ENCODE measurements at regions not wholly inside any gene's neighbourhood (a gene's known extent, or its start where the extent isn't known, plus 50 kb on each side); places are given as distances from the start of the nearest gene placed in this dataset.

GRCh38 chr2:18169121-18169892 lies 290.8 kb downstream of the KCNS3 start:
- no peak overlapping the region for H3K4me3 ChIP-seq (replicated peaks in 1 of 3; ENCODE audit: insufficient read depth in 1 of 3, low read depth in 1 of 3, low read length in 3 of 3)
- BruUV-seq (replicated peaks) = no TSS peak
- intact Hi-C loops (cut with micrococcal nuclease) (no loop called here), dilution Hi-C loops (cut with MboI; ENCODE audit: extremely low pct_ligation_motif_present, low sequenced_read_pairs) (no loop called here)
- H3K79me2 ChIP-seq (ENCODE audit: control insufficient read depth, insufficient read depth, low read length) = no peaks in the 10 kb centered on the region
- TF ChIP-seq JUN (IDR thresholded peaks at IDR 0.05; ENCODE audit: borderline replicate concordance, insufficient read depth, insufficient read length, low read depth) (no peak), POLR2A (IDR thresholded peaks at IDR 0.05; ENCODE audit: low read depth, low read length) (no peak), MYC (IDR thresholded peaks at IDR 0.05; ENCODE audit: low read depth, low read length) (no peak), POLR2AphosphoS5 (IDR thresholded peaks at IDR 0.05; ENCODE audit: insufficient read depth, low read depth, low read length) (no peak), MAX (IDR thresholded peaks at IDR 0.05; ENCODE audit: insufficient read depth, insufficient read length) (no peak), EZH2 (IDR thresholded peaks at IDR 0.05; ENCODE audit: borderline replicate concordance, low read depth, low read length, severe bottlenecking) (no peak), FOS (IDR thresholded peaks at IDR 0.05; ENCODE audit: borderline replicate concordance, insufficient read depth, low read length) (no peak), GATA2 (IDR thresholded peaks at IDR 0.05; ENCODE audit: insufficient read depth, insufficient read length, low read depth, low read length) (no peak), CTCF (IDR thresholded peaks at IDR 0.05; ENCODE audit: extremely low read depth in 1 of 2, insufficient read depth in 1 of 2, low read depth in 1 of 2, low read length in 2 of 2) (no peak)
- H3K4me2 ChIP-seq (ENCODE audit: insufficient read depth, low read length) = no peak overlapping the region
- ChIA-PET CTCF (no interaction called here), POLR2A (no interaction called here)
- H3K9me3 ChIP-seq (replicated peaks; ENCODE audit: control insufficient read depth, insufficient read depth, low read length) = no peaks in the 10 kb centered on the region
- no peak overlapping the region for H3K9ac ChIP-seq (replicated peaks; ENCODE audit: extremely low read depth, insufficient read depth, low read length)
- no peaks in the 10 kb centered on the region for H3K9me1 ChIP-seq (replicated peaks; ENCODE audit: control insufficient read depth, extremely low read depth, insufficient read depth, low read length)
- no peaks in the 10 kb centered on the region for H3K4me1 ChIP-seq (ENCODE audit: control insufficient read depth, extremely low read depth, insufficient read depth, low read length)
- FAIRE-seq = no peak
- no peak overlapping the region for H3K27ac ChIP-seq (ENCODE audit: insufficient read depth, low read depth, low read length)
- no peaks in the 10 kb centered on the region for H4K20me1 ChIP-seq (replicated peaks; ENCODE audit: control insufficient read depth, extremely low read depth, insufficient read depth, low read length)
- H3K27me3 ChIP-seq (ENCODE audit: control insufficient read depth in 2 of 2, insufficient read depth in 2 of 2, low read length in 2 of 2) = no peaks in the 10 kb centered on the region
- H3K36me3 ChIP-seq (ENCODE audit: control insufficient read depth in 2 of 2, extremely low read depth in 1 of 2, insufficient read depth in 2 of 2, low read length in 2 of 2) = no peaks in the 10 kb centered on the region
- no peak for DNase-seq (ENCODE audit: low read depth, low spot score)
- H2AFZ ChIP-seq (ENCODE audit: low read depth, low read length) = no peak overlapping the region

Measured in endothelial cell of umbilical vein (primary cell).